PFSK-1 (cell line): ENCODE measurements at regions not wholly inside any gene's neighbourhood (a gene's known extent, or its start where the extent isn't known, plus 50 kb on each side); places are given as distances from the start of the nearest gene placed in this dataset.

Experiments used
- FOXP2 ChIP-seq: optimal IDR thresholded peaks from 2 replicates; pipeline ENCODE3; 2011; ENCODE audit warnings: borderline replicate concordance, control low read depth, inconsistent platforms; ENCODE audit not compliant: insufficient read depth; ENCODE audit errors: extremely low read length, extremely low read depth
- POLR2AphosphoS5 ChIP-seq: IDR thresholded peaks from 2 replicates; pipeline ENCODE4 v1.6.1; 2012; ENCODE audit warnings: low read depth, mild to moderate bottlenecking, control low read depth, low read length, moderate library complexity
- SIN3A ChIP-seq: IDR thresholded peaks from 2 replicates; pipeline ENCODE4 v1.6.1; 2012; ENCODE audit warnings: mild to moderate bottlenecking, low read length, moderate library complexity, borderline replicate concordance; ENCODE audit not compliant: insufficient read depth
- TAF1 ChIP-seq: IDR thresholded peaks from 2 replicates; pipeline ENCODE4 v1.6.1; 2012; ENCODE audit warnings: low read length, control low read depth, borderline replicate concordance; ENCODE audit not compliant: insufficient read depth
- TF ChIP-seq, protein P1 (sequence below), 2 experiments: IDR thresholded peaks; 2 replicates each; pipeline versions ENCODE4 v1.6.1 to v1.8.0; 2011 to 2012; ENCODE audit warnings: low read depth in 2 of 2, low read length in 2 of 2, control low read depth in 1 of 2, inconsistent platforms in 1 of 2, mild to moderate bottlenecking in 1 of 2, moderate library complexity in 1 of 2; ENCODE audit not compliant: insufficient read depth in 1 of 2

DNA sequence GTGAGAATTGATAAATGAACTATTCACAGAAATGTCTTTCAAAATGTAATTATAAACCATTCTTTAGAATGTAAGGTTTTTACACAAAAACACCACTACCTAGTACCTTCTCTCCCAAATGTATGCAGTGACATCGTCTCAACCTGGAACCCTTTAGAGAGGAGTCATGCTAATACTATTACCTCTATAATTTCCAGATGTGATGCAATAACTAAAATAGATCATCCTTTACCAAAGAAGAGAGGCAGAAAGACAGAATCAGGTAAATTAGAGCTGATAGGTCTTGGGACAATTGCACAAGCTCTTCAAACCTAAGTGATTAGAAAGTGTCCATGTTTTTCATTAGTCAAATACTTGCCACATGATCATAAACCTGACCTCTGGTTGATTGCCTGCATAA lies 96.7 kb downstream of the HDGFL1 start:
- TF ChIP-seq, protein P1, sequence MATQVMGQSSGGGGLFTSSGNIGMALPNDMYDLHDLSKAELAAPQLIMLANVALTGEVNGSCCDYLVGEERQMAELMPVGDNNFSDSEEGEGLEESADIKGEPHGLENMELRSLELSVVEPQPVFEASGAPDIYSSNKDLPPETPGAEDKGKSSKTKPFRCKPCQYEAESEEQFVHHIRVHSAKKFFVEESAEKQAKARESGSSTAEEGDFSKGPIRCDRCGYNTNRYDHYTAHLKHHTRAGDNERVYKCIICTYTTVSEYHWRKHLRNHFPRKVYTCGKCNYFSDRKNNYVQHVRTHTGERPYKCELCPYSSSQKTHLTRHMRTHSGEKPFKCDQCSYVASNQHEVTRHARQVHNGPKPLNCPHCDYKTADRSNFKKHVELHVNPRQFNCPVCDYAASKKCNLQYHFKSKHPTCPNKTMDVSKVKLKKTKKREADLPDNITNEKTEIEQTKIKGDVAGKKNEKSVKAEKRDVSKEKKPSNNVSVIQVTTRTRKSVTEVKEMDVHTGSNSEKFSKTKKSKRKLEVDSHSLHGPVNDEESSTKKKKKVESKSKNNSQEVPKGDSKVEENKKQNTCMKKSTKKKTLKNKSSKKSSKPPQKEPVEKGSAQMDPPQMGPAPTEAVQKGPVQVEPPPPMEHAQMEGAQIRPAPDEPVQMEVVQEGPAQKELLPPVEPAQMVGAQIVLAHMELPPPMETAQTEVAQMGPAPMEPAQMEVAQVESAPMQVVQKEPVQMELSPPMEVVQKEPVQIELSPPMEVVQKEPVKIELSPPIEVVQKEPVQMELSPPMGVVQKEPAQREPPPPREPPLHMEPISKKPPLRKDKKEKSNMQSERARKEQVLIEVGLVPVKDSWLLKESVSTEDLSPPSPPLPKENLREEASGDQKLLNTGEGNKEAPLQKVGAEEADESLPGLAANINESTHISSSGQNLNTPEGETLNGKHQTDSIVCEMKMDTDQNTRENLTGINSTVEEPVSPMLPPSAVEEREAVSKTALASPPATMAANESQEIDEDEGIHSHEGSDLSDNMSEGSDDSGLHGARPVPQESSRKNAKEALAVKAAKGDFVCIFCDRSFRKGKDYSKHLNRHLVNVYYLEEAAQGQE (IDR thresholded peaks at IDR 0.05; ENCODE audit: insufficient read depth in 1 of 2, low read depth in 2 of 2, low read length in 2 of 2) = no peak
- TF ChIP-seq POLR2AphosphoS5 = no peak
- no peak for TF ChIP-seq SIN3A
- TF ChIP-seq TAF1 = no peak
- TF ChIP-seq FOXP2 = no peak

DNA sequence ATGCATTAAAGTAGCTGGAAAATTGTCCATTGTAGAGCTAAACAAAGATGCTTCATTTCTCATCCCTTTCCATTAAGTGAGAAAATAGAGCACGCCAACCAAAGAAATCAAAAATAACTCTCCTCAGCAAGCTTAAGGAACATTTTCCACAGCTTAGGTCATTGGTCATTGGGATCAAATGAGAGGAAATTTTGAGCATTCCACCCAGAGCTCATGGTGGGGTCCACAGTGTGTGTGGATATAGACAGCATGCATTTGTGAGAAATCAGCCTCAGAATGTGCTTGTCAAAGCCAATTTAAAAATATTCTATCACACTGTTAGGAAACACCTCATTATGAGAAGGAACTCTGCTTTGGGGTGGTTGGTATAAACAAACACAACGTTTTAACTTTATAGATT lies 97.2 kb downstream of the HDGFL1 start:
- TF ChIP-seq TAF1 (no peak), POLR2AphosphoS5 (no peak), FOXP2 (no peak), SIN3A (no peak)
- TF ChIP-seq, protein P1 (IDR thresholded peaks at IDR 0.05; ENCODE audit: insufficient read depth in 1 of 2, low read depth in 2 of 2, low read length in 2 of 2) = no peak

DNA sequence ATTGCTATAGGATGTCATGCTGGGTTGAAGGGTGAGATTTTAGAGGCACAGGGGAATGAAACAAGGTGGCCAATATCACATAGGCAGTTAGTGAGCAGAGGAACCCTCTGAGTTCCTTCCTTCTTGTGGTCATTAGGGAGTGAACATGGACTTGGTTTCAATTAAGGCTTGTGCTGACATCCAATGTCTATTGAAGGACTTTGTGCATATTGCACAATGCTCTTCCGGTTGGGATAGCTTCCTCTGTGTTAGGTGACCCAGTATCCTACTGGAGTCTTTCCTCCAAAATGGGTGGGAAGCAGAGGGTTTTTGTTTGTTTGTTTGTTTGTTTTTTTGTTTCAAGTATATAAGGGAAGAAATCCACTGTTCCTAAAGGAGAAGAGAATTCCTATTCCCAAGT lies 98.5 kb downstream of the HDGFL1 start:
- TF ChIP-seq POLR2AphosphoS5 (no peak), TAF1 (no peak), SIN3A (no peak)
- TF ChIP-seq, protein P1 (IDR thresholded peaks at IDR 0.05; ENCODE audit: insufficient read depth in 1 of 2, low read depth in 2 of 2, low read length in 2 of 2) = no peak

DNA sequence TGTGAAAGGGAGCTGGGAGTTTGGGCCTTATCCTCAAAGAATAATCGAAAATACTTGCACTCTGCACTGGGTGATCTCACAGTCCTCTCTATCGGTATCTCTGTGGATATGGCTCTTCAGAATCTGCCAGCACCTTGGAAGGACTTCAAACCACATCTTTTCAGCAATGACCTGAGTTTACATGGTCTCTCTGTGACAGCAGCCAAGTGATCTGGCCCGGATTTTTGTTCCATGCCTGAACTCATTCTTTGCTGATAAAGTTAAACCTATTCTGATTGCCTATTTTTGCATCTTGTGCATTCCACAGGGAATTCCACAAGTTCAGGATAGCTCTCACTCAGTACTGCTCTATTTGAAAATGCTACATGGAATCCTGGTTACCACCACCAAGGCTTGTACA lies 98.9 kb downstream of the HDGFL1 start:
- TF ChIP-seq SIN3A (no peak), TAF1 (no peak)

DNA sequence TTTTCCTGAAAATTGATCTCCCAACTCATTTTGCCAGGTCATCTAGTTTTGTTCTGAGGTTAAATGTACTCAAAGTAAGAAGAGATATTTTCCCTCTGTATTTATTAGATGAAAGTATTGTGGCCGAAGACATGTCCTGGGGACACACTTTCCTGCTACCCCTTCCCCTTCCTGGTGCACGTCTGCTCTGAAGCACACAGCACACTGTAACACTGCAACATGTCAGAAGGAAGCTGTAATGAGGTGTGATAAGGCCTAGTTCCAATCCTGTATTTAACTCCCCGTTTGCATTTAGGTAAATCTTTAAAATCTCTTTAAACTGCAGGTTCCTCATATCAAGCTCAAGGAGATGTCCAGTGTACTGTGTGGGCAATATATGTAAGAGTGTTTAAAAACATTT lies 99.4 kb downstream of the HDGFL1 start:
- no peak for TF ChIP-seq SIN3A
- no peak for TF ChIP-seq TAF1
- TF ChIP-seq POLR2AphosphoS5 = no peak
- TF ChIP-seq FOXP2 = no peak
- TF ChIP-seq, protein P1 (IDR thresholded peaks at IDR 0.05; ENCODE audit: insufficient read depth in 1 of 2, low read depth in 2 of 2, low read length in 2 of 2) = no peak

DNA sequence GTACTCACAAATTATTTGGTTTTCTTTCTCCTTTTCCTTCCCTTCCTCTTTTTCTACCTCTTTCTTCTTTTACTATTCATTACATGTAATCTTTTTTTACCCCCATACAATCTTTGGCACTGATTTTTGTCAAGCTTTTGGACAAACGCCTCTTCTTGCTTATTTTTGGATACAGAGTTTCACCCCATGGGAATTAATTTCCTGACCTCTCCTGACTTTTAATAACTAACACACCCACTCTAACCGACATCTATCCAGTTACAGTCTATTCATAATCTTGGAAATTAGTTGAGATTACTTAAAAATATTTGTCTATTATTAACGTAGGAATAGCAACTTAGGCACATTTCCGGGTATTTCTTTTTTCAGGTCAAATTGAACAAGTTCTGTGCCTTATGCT lies 101.2 kb downstream of the HDGFL1 start:
- TF ChIP-seq TAF1 (no peak), POLR2AphosphoS5 (no peak), FOXP2 (no peak), SIN3A (no peak)
- TF ChIP-seq, protein P1 (IDR thresholded peaks at IDR 0.05; ENCODE audit: insufficient read depth in 1 of 2, low read depth in 2 of 2, low read length in 2 of 2) = no peak
